Right cardiac atrium (tissue), 5 donors: ENCODE measurements at regions not wholly inside any gene's neighbourhood (a gene's known extent, or its start where the extent isn't known, plus 50 kb on each side); places are given as distances from the start of the nearest gene placed in this dataset.

Experiments
- ATAC-seq, 2 donors: fragments of 200-7000 bp; cut with Tn5 transposase; one replicate each; pipeline versions ENCODE4 v1.8.0 to v1.9.1; 2020; ENCODE audit warnings: moderate library complexity in 2 of 2, mild to moderate bottlenecking in 1 of 2
- DNase-seq, 3 donors: peaks; one replicate each; pipeline ENCODE4 v3.0.0-alpha.2; 2020
- H3K27ac ChIP-seq: one replicate; pipeline ENCODE4 v1.5.1; 2013; ENCODE audit warnings: mild to moderate bottlenecking, low read length, control low read depth, moderate library complexity
- H3K27me3 ChIP-seq: one replicate; pipeline ENCODE4 v1.6.1; 2013; ENCODE audit not compliant: control insufficient read depth, insufficient read depth
- H3K4me1 ChIP-seq: one replicate; pipeline ENCODE4 v1.6.1; 2013; ENCODE audit warnings: low read length; ENCODE audit not compliant: control insufficient read depth, insufficient read depth
- H3K4me3 ChIP-seq: one replicate; pipeline ENCODE4 v1.5.1; 2013; ENCODE audit warnings: low read length, control low read depth
- H3K9me3 ChIP-seq: one replicate; pipeline ENCODE4 v1.6.1; 2013; ENCODE audit warnings: low read length; ENCODE audit not compliant: control insufficient read depth
- WGBS: extraction: QIAGEN DNeasy Blood & Tissue Kit; methylation state at CpG from one replicate; pipeline ENCODE4 v1.1.7; 2013; 5-methylcytosine and 5-hydroxymethylcytosine counted together
- intact Hi-C, 4 donors: fragments of 100-400 bp; cut with DNase I; formaldehyde crosslinking; loops; one replicate each; pipeline versions ENCODE4 v1.11.0 to v1.14.0; 2022 to 2023
- donor health status: healthy with polysubstance abuse.
- donor health status: DM: no; HTN: yes; CAD: no.
- donor health status: DM: no; HTN: no; CAD: no.
- donor health status: DM: no; HTN: yes; CAD: no; lungs with severe emphysema.
- donor health status: DM: yes; HTN: yes; CAD: no.

DNA sequence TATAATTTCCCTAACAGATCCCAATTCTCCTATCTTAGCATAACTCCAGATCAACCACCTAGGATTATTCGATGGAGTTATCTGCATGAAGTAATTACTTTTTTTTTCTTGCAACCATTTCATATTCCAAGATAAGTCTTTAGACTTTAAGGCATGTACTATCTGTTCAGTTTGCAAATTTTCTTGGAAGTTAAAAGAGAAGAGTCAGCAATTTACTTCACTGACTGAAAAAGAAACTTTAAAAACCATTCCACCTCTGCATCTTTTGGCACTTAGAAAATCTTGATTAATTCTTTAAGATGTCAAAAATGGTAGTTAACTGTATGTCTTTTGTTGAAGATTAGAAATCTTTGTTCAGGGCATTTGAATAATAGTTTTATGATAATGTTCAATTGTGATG lies 830.5 kb upstream of the KLHL29 start:
- WGBS = 75% methylated on average over 1 of the region's 1 CpG
- no peak for DNase-seq
- Histone ChIP-seq H3K4me1 (no peaks in the 10 kb centered on the region), H3K27ac (no peak overlapping the region), H3K9me3 (no peaks in the 10 kb centered on the region), H3K4me3 (no peak overlapping the region), H3K27me3 (no peaks in the 10 kb centered on the region)
- ATAC-seq = no peak
- intact Hi-C loops = no loop called here

DNA sequence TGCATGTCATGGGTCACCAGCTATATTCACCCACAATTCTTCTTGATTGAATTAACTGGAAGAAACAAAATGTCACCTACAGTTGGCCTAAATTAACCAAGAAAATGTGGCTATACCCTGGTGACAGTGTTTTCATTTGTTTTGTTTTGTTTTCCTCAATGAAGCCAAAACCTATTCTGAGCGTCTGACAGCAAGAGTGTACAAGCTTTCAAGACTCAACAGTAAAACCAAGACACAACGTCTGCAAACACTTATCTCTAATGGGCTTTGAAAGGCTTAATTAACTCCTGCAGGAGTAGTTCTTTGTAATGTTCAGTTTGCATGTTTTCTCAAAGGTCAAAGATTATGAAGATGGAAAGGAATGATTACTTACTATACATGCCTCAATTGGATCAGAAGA lies 827.6 kb upstream of the KLHL29 start:
- ATAC-seq (no peak), DNase-seq (no peak)
- no peaks in the 10 kb centered on the region for H3K4me1 ChIP-seq
- H3K4me3 ChIP-seq = no peak overlapping the region
- H3K27me3 ChIP-seq = no peaks in the 10 kb centered on the region
- intact Hi-C loops = no loop called here
- WGBS = 39% methylated on average over 2 of the region's 2 CpGs
- no peak overlapping the region for H3K27ac ChIP-seq
- no peaks in the 10 kb centered on the region for H3K9me3 ChIP-seq

DNA sequence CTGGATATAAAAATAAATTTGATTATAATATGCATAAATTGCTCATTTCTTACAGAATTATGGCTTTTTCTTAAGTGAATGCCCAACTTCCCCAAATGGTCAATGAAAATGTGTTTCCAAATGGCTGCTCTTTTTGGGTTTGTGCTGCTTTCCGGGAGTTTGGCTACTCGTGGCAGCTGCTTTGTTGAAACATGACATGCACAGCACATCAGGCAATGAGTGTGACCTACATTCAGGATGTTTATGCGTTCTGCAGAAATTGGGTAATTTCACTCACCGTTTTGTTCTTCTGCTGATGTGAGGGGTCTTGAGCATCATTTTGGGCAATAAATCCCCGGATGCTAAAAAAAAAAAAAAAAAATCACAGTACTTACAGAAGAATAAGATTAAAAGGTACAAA lies 825.0 kb upstream of the KLHL29 start:
- ATAC-seq = no peak
- 73% methylated on average over 5 of the region's 5 CpGs for WGBS
- intact Hi-C loops = no loop called here
- H3K27me3 ChIP-seq = no peaks in the 10 kb centered on the region
- no peak for DNase-seq
- no peaks in the 10 kb centered on the region for H3K4me1 ChIP-seq
- no peaks in the 10 kb centered on the region for H3K9me3 ChIP-seq
- H3K27ac ChIP-seq = no peak overlapping the region
- H3K4me3 ChIP-seq = no peak overlapping the region

DNA sequence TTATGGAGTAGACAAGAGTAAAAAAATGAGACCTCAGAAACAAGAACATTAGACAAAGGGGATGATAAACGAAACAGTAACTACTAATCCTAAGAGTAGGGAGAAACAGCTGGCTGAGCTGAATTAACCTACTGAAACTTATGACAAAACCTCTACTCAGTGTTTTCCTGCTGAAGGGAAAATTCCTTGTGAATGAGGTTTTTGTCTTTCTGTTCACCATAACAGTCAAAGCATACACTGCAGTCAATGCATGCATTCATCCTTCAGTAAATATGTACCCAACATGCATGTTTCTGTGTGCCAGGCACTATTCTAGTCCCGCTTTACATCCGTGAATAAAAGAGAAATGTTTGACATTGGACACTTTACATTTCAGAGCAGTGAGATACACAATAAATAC lies 805.6 kb upstream of the KLHL29 start:
- H3K4me1 ChIP-seq = no peaks in the 10 kb centered on the region

DNA sequence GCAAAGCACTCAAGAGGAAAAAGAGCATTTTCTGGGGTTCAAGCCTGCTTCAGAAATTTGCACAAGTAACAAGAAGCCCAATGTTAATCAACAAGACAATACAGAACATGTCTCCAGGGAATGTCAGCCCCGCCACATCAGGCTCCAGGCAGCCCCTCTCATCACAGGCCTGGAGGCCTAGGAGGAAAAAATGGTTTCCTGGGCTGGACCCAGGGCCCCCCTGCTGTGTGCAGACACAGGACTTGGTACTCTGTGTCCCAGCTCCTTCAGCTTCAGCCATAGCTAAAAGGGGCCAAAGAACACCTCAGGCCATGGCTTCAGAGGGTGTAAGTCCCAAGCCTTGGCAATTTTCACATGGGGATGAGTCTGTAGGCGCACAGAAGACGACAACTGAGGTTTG lies 802.9 kb upstream of the KLHL29 start:
- H3K9me3 ChIP-seq = no peaks in the 10 kb centered on the region
- no peaks in the 10 kb centered on the region for H3K27me3 ChIP-seq
- ATAC-seq (no peak), DNase-seq (no peak)
- no peaks in the 10 kb centered on the region for H3K4me1 ChIP-seq
- H3K4me3 ChIP-seq = no peak overlapping the region
- no peak overlapping the region for H3K27ac ChIP-seq
- intact Hi-C loops = no loop called here
- 75% methylated on average over 3 of the region's 3 CpGs for WGBS

More for the DNA sequence above, 805.6 kb upstream of the KLHL29 start:
- 69% methylated on average over 3 of the region's 3 CpGs for WGBS
- Histone ChIP-seq H3K27me3 (no peaks in the 10 kb centered on the region), H3K27ac (no peak overlapping the region), H3K4me3 (no peak overlapping the region), H3K9me3 (no peaks in the 10 kb centered on the region)
- ATAC-seq (no peak), DNase-seq (no peak)
- intact Hi-C loops = no loop called here

DNA sequence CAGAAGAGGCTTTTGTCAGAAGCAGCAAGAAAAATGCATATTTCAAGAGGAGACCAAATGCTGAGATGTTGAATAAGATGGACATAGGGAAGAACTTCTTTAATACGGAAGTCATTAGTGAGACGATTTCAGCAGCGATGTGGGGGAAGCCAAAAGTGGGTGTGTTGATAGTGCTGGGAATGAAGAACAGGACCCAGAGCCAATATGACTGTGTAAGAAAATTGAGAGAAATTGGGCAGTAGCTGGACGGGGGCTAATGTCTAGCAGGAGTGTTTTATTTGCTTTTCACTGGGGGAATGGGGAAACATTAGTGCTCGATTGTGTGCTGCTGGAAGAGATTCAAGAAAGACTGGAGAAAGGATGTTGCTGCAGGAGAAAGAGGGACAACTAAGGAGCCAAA lies 788.7 kb upstream of the KLHL29 start:
- WGBS = 59% methylated on average over 5 of the region's 5 CpGs
- no peak overlapping the region for H3K4me3 ChIP-seq
- H3K9me3 ChIP-seq = no peaks in the 10 kb centered on the region
- intact Hi-C loops = no loop called here
- DNase-seq (no peak), ATAC-seq (no peak)
- no peaks in the 10 kb centered on the region for H3K27me3 ChIP-seq
- H3K27ac ChIP-seq = no peak overlapping the region
- H3K4me1 ChIP-seq = no peaks in the 10 kb centered on the region

DNA sequence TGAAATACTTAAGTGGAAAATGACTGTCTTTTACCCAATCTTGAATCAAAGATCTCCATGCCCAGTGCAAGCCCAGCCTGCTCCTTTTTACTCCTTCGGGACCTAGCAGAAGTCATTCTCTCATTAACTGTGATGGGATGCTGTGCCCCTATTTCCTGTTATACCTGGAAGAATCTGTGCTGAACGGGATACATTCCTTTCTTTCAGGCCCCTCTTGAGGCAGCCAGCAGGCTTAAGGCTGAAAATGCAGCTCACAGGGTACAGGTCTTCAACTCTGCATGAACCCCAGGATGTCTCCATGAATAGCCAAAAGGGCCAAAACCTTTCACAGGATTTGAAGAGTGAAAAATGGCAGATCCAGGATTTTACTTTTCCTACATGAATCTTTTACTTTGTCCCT lies 784.8 kb upstream of the KLHL29 start:
- no peak for ATAC-seq
- DNase-seq = no peak
- 56% methylated on average over 2 of the region's 2 CpGs for WGBS
- no peak overlapping the region for H3K4me3 ChIP-seq
- H3K9me3 ChIP-seq = no peaks in the 10 kb centered on the region
- intact Hi-C loops = no loop called here
- no peaks in the 10 kb centered on the region for H3K27me3 ChIP-seq
- no peaks in the 10 kb centered on the region for H3K4me1 ChIP-seq
- no peak overlapping the region for H3K27ac ChIP-seq

DNA sequence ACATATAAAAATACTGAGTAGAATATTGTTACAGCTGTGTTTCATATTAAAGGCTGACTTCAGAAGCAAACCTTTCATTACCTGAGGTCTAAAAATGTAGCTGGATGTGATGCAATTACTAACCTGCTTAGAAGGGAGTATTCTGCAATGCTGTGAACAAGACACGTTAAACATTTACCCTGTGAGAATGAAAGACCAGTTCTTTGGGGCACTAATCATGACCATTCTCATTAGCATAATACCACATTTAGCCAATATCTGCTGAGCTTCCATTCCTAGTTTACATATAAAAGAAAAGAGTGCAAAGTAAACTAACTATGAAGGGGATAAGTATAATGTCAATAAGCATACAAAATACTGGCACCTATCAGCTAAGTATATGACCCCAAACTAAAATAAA lies 784.0 kb upstream of the KLHL29 start:
- Histone ChIP-seq H3K4me1 (no peaks in the 10 kb centered on the region), H3K4me3 (no peak overlapping the region), H3K27ac (no peak overlapping the region), H3K27me3 (no peaks in the 10 kb centered on the region), H3K9me3 (no peaks in the 10 kb centered on the region)
- intact Hi-C loops = no loop called here
- DNase-seq (no peak), ATAC-seq (no peak)
- WGBS = 64% methylated on average over 1 of the region's 1 CpG

DNA sequence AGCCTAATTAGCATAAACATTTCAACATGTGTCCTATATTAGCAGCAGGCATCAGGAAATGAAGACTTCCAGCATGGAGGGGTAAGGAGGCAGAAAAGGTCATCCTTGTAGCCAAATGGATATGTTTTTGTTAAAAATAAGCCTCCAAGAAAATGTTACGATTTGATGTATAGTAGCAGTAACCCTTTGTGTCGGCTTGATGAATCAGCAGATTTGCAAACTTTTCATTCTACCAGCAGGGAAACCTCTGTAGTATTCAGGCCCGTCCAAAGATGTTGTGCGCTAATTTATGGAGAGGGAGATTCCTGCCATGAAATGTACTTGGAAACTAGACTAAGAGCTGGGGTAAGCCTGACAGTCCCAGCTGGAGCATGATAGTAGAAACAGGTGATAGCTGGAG lies 780.8 kb upstream of the KLHL29 start:
- H3K27ac ChIP-seq = no peak overlapping the region
- no peak for ATAC-seq
- no peak overlapping the region for H3K4me3 ChIP-seq
- WGBS = 83% methylated on average over 4 of the region's 4 CpGs
- H3K4me1 ChIP-seq = no peaks in the 10 kb centered on the region
- intact Hi-C loops = no loop called here
- no peaks in the 10 kb centered on the region for H3K27me3 ChIP-seq
- no peaks in the 10 kb centered on the region for H3K9me3 ChIP-seq
- DNase-seq = no peak

DNA sequence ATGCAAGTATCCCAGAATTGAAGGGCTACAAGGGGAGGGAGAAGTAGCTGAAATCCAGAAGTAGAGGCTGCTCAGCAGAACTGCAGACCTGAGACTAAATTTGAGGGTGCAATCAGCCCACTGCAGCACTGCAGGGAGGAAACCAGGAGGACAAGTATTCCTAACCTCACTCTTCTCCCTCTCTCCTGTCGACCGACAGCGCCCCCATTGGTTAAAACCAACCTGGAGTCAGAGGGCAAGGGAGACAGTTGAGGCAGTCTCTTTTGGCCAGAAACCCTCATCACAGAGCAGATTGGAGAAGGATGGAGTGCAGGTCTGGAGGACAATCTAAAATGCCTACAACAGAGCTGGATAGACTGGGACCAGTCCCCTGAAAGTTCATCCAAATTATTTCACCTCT lies 768.9 kb upstream of the KLHL29 start:
- intact Hi-C loops = loop anchor here in 1 of 4 donors (10.0 kb wide), 1 partner anchor 271 kb away; no protein-coding TSS in a partner anchor
- no peak overlapping the region for H3K4me3 ChIP-seq
- 75% methylated on average over 3 of the region's 3 CpGs for WGBS
- no peak overlapping the region for H3K27ac ChIP-seq
- H3K9me3 ChIP-seq = no peaks in the 10 kb centered on the region
- H3K4me1 ChIP-seq = no peaks in the 10 kb centered on the region
- no peak for DNase-seq
- peaks cover 3% of the 10 kb centered on the region for H3K27me3 ChIP-seq
- ATAC-seq = no peak

DNA sequence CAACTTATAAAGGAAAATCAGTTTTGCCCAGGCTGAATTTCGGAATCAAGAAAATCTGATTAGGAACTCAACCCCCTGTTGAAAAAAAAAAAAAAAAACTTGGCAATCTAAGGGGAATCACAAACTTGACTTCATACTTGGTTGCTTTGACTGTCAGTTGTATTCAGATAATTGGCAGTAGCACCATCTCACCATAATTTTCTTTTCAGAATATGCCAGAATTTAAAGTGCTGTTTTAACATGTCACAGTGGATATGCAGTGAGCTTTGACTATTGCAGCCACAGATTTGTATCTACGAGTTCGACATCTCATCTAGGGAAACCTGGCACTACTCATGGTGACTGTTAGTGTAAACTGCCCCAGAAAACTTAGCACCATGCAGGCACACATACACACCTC lies 761.4 kb upstream of the KLHL29 start:
- no peaks in the 10 kb centered on the region for H3K4me1 ChIP-seq
- WGBS = 83% methylated on average over 3 of the region's 3 CpGs
- intact Hi-C loops = no loop called here

DNA sequence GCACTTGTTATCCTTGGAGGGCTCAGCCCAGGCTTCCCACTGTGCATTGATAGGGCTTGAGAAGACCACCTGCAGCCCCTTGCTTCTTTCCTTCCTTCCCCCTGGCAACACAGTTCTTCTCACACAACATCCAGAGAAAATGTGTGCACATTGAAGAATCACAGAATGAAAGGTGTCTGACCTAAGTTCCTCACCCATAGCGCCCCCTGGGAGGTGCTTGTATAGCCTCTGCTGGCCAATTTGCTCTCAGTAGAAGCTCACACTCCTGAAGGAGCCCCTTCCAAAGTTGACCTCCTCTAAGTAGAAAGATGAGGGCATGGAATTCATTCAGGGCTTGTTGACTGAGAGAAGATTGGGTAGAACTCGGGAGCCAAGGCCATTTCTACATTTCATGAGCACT lies 758.4 kb upstream of the KLHL29 start:
- H3K27ac ChIP-seq = no peak overlapping the region
- no peaks in the 10 kb centered on the region for H3K27me3 ChIP-seq
- ATAC-seq (no peak), DNase-seq (no peak)
- intact Hi-C loops = no loop called here
- no peaks in the 10 kb centered on the region for H3K9me3 ChIP-seq
- no peak overlapping the region for H3K4me3 ChIP-seq
- H3K4me1 ChIP-seq = no peaks in the 10 kb centered on the region
- WGBS = 48% methylated on average over 2 of the region's 2 CpGs

More for the DNA sequence above, 761.4 kb upstream of the KLHL29 start:
- no peaks in the 10 kb centered on the region for H3K9me3 ChIP-seq
- no peak overlapping the region for H3K27ac ChIP-seq
- H3K27me3 ChIP-seq = peaks cover 3% of the 10 kb centered on the region
- DNase-seq (no peak), ATAC-seq (no peak)
- H3K4me3 ChIP-seq = no peak overlapping the region
